D341Med (cell line): ENCODE measurements at regions not wholly inside any gene's neighbourhood (a gene's known extent, or its start where the extent isn't known, plus 50 kb on each side); places are given as distances from the start of the nearest gene placed in this dataset.

ENCODE experiments used
- DNase-seq: peaks from one replicate; pipeline ENCODE4 v3.0.0; 2012; ENCODE audit warnings: low spot score

DNA sequence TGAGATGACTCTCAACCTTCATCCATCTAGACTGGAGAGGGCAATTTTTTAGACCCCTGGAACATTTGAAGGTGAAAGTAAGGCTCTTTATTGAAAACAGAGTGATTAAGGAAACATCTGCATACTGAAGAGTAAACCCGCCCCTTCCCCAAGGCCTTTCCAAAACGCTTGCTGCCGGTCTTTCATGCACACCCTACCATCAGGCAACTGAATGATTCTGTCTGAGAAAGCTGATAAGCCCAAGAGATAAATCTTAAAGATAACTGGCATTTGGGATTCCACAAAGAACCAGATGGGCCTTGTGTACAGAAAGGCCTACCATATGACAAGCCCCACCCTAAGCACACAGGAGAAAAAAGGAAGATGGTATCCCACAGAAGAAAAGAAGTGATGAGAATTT, 54.4 kb upstream of the PIK3R1 start:
- no peak for DNase-seq

DNA sequence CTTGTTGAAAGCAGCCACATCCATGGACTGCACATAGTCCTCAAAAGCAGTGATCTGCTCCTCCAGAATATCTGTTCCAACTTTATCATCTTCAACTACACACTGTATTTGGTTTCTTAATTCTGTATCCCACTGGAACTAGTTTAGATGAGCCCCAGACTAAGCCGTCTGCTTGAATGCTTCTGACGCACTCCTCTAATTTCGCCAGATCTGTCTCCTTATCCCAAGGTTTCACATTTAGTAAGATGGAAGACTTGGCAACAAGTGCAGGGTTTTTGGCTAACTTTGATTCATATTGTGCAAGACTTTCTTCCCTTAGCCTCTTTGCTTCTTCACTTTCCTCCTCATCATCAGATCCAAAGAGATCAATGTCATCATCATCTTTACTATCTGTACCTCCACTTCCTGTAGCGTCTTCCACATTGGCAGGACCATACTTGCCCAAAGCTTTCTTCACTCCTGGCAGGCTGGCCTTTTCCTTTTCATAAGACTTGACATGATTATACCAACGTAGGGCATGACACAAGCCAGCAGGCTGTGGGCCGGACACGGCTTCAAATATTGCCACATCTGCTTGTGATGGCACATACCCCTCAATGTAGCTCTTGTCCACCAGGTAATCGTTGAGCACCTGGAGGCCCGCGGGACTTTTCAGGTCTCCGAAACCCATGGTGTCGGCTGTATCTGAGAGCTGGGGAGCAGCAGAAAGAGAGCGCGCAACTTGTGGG, 56.2 kb upstream of the PIK3R1 start:
- no peak for DNase-seq

DNA sequence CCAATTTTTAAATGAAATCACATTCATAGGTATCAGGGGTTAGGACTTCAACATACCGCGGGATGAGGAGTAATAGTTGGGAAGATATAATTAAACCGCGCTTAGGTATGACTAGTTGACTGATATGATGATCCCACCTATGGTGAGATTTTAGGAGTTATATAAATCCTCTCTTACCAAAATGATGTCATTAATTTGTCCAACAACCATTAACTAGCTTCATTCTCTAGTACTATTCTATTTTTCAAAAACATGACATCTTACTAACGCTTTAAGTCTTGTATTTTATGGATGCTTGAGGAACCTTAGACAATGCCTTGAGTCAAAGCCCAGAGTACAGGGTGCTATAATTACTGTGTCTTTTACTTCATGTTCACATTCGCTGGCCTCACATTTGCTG, 59.6 kb upstream of the PIK3R1 start:
- no peak for DNase-seq

DNA sequence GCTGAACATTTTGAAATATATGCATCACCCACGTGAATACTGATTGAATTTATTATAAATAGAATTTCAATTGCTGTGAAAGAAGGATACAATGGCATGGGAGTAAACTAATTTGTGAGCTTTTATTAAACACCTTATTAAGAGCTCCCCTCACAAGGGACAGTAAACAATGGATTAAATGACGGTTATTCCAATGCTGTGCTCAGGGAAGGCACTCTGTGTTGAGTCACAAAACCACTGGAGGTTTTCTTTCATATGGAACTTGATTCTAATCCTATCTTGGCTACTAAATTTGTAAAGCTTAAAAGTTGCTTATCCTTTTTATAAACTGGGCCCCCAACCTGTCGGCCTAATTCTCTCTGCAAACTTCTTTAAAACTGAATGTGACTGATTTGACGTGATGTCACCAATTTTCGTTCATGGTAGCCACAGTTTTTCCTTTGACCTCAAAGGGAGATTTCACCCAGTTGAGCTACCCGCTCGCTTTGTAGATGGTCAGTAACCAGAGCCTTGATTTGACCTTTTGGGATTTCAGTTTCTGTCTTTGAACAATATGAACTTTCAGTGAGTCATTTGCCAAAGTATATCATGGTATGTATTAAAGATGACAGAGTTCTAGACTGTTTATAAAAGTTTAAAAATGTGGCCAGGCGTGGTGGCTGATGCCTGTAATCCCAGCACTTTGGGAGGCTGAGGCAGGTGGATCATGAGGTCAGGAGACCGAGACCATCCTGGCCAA, 61.3 kb upstream of the PIK3R1 start:
- no peak for DNase-seq

GRCh38 chr5:68151812-68152211, 63.7 kb upstream of the PIK3R1 start:
- DNase-seq: no peak

GRCh38 chr5:68149189-68149588, 66.4 kb upstream of the PIK3R1 start:
- DNase-seq: no peak

DNA sequence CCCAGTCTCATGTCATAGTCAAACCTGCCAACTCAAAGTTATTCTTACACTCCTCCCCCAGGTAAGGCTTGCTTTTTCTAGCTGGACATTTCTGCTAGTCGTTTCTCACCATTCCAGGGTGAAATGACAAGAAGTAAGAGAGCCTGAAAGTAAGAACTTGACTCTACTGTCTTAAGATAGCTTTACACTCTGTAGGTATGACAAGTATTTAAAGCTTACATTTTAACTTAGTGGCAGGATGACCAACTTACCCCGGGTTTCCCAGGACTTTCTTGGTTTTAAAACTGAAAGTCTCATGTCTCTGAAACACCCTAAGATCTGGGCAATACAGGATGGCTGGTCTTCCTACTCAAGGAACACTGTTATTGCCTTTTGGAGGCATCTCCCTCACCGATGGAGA, 67.5 kb upstream of the PIK3R1 start:
- no peak for DNase-seq

GRCh38 chr5:68147659-68148058, 67.9 kb upstream of the PIK3R1 start:
- DNase-seq: no peak

DNA sequence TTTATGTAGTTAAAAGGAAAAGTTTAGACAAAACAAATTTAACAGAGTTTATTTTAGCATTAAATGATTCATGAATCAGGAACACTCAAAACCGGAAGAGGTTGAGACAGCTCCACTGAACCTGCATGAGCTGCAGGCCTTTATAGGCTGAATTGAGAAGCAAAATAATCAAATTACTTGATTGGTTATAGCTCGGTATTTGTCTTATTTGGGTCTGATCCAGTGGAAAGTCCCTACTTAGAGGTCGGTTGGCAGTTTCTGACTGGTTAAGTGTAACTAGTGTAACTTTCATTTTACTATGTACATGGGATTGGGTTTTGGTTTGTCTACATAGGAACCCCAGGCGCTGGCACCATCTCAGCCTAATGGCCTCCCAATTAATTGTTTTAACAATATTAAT, 74.1 kb upstream of the PIK3R1 start:
- DNase-seq: no peak

DNA sequence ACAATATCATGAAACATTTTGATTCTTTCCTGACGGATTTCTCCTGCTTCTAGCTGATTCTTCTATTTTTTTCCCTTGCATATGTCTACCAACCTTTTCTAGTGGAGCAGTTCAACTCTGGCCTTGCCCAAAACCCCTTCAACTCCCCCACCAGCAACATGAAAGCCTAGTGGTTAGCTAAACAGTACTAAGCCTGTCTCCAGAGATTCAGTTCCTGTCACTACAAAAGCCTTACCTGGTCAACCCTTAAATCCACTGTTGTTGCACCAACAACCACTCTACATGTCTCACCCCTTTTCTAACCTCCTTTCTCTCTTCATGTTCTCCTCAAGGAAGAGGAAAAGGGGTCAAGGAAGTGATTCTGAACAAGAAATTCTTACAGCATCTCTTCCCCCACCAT, 74.8 kb upstream of the PIK3R1 start:
- no peak for DNase-seq

GRCh38 chr5:68139611-68140441, 75.7 kb upstream of the PIK3R1 start:
- no peak for DNase-seq

DNA sequence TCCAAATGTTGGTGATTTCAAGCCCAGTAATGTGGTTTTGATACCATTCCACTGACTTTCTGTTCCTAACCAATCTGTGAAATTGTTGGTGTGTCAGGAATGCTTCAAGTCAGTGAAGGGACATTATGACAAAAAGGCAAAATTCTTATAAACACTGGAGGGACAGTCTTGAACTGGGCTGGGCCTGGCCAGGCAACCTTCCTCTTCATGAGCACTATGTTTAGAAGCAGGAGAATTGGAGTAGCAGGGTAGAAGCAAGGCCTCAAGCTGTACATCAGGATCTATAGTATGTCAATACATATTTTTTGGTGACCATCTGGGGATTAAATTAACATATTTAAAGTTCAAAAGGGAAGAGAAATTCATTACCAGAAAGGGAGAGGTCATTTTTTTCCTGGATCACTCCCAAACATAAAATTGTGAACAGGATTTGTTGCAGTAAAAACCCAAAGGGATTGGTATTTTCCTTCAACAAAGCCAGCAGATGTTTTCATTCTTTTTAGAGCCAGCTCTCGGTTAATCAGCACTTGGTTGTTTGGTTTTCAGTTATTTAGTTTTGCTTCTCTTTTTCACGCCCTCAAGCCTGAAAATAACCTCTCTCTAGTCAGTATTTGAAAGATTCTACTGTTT, 77.9 kb upstream of the PIK3R1 start:
- DNase-seq: no peak

GRCh38 chr5:68134669-68135313, 80.8 kb upstream of the PIK3R1 start:
- no peak for DNase-seq

DNA sequence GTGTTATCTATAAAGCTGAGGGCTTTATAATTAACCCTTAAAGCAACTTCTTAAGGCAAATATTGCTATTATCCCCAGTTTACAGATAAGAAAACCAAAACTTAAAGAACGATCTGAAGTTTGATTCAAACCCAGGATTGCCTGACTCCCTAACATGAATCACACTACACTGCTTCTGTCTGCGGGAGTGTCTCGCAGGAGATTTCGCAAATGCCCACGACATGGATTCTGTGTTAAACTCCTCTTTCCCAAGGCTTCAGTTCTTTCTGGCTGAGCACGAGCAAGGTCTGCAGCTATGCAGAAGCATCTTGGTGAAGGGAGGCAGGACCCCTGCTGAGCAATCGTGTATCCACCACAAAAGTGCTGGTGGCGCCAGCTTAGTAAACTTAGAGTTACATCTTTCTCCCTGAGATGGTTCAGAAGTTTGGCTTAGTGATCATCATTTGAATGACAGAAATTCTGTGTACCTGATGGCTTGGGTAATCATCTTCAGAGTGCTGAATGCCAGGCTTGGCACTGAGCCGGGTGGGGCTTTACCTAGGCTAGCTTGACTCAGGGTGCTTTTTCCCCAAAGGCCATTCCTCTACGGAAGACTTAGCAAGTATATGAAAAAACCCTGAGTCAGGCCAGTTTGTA, 81.4 kb upstream of the PIK3R1 start:
- DNase-seq: no peak

DNA sequence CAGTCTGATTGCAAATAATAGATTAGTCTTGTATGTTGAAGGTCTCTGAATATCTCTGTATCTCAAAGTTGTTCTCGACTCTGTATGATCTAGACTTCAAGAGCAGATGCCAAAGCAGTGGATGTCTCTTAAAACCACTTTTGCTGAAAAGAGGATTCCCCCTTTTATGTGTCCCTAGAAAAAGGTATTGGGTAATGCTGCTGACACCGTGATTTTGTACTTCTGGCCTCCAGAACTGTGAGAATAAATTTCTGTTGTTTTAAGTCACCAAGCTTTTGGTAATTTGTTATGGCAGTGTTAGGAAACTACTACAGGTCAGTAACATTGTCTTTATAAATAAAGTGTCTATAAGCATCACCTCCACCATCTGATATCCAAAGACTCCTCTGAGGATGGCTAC, 85.3 kb upstream of the PIK3R1 start:
- DNase-seq: no peak

- no peak for DNase-seq
Observed at GRCh38 chr5:68129364-68129763, 86.2 kb upstream of the PIK3R1 start.

GRCh38 chr5:68126886-68127285, 88.7 kb upstream of the PIK3R1 start:
- DNase-seq: no peak

DNA sequence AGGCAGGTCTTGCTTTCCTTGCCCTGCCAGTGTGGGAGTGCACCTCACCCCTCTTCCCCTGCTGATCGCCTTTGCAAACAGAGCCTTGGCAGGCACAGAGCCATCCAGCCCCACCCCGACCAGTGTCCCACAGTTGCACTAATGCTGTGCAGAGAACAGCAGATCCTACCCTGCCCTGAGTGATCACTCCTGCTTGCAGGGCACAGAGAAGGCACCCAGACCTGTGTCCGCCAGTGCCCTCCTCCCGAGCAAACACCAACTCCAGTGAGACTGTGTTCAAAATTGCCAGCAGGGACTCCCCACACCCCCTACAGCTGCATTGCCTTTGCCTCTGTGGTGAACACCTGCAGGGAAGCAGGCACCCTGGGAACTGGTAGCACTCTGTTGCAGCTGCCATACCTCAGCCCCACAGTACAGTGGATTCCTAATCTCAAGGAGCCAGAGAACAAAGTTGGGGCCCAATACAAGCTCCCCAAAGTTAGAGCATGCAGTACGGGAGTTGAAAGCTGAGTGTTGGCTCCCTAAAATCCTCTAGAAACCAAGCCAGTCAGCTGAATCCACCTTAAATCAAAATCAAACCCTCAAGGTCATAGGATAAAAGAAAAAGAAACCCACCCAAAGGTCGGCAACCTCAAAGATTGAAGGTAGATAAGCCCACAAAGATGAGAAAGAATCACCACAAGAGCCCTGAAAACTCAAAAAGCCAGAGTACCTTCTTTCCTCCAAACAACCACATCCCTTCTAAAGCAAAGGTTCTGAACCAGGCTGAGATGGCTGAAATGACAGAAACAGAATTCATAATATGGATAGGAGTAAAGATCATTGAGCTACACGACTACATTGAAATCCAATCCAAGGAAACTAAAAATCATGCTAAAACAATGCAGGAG, 92.9 kb upstream of the PIK3R1 start:
- DNase-seq: no peak

DNA sequence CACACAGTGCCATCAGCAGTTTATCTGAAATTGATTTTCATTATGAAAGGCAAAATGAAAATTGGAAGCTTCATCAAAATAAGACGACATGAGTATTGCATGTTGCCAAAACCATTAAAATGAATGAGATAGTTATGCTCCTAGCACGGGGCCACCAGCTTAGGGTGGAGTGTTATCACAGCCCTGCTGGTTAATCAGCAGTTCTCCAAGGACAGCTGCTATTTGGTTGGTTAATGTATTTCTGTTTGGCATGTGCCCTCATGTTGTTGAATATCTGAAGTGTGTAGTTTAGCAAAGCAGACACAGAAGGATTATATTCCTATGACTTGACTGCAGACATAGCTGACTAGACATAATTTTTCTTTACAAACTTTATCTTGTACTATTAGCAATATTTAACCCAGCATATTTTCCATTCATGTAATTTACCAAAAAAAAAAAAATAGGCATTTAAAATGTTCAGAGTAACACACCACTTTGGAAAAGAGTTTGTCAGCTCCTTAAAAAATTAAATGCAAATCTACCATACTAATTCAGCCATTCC, 98.6 kb upstream of the PIK3R1 start:
- no peak for DNase-seq

DNA sequence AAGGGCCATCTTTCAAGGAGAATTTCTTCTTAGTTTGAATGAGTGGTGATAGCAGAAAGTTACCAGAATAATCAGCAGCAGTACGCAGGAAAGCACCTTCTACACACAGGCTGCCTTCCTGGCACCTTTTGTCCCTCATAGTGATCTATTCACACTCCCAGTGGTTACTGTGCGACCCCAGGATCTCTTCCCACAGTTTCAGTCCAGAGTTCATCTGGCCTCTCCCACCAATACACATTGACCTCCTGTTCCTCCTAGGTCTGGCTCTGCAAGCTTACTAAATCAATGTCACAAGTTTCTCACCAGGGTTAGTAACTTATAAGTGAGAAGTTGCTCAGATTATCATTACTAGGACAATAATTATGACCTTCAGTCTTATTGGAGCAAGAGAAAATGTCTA, 99.1 kb upstream of the PIK3R1 start:
- no peak for DNase-seq
